ENCODE measurements at regions not wholly inside any gene's neighbourhood (a gene's known extent, or its start where the extent isn't known, plus 50 kb on each side); places are given as distances from the start of the nearest gene placed in this dataset.

- TF ChIP-seq CTCF (IDR thresholded peaks at IDR 0.05) (peak; percentile 48 to 86 (median 66)), POLR2A (IDR thresholded peaks at IDR 0.05) (no peak)
Measured at GRCh38 chr1:39091845-39092645, 65.9 kb downstream of the NDUFS5 start.
